GM12874 (cell line): ENCODE measurements at regions not wholly inside any gene's neighbourhood (a gene's known extent, or its start where the extent isn't known, plus 50 kb on each side); places are given as distances from the start of the nearest gene placed in this dataset.

Source experiments
- CTCF ChIP-seq: IDR thresholded peaks from 2 replicates; pipeline ENCODE4 v1.5.1; 2011; ENCODE audit warnings: low read depth, mild to moderate bottlenecking, control low read depth, low read length, moderate library complexity; ENCODE audit not compliant: insufficient read depth

GRCh38 chr2:47274054-47274782 lies 94.9 kb upstream of the EPCAM start:
- TF ChIP-seq CTCF, result no peak

- TF ChIP-seq CTCF, result no peak
These were observed 96.0 kb upstream of the EPCAM start for GRCh38 chr2:47272905-47273758.

- peak; percentile 100 for TF ChIP-seq CTCF
These were observed 95.9 kb upstream of the CALM2 start for GRCh38 chr2:47272031-47272864.

GRCh38 chr2:47271054-47272000 lies 95.0 kb upstream of the CALM2 start:
- no peak for TF ChIP-seq CTCF

- TF ChIP-seq CTCF, result no peak
These were observed 94.1 kb upstream of the CALM2 start for GRCh38 chr2:47270421-47270820.

GRCh38 chr2:47269316-47270232 lies 93.3 kb upstream of the CALM2 start:
- no peak for TF ChIP-seq CTCF
